Astrocyte (in vitro differentiated cells and primary cell): ENCODE measurements at regions not wholly inside any gene's neighbourhood (a gene's known extent, or its start where the extent isn't known, plus 50 kb on each side); places are given as distances from the start of the nearest gene placed in this dataset.

Experiments
- CTCF ChIP-seq: IDR thresholded peaks from 2 replicates; pipeline ENCODE4 v1.5.1; 2011; ENCODE audit warnings: low read depth, mild to moderate bottlenecking, inconsistent platforms, low read length, moderate library complexity; ENCODE audit not compliant: insufficient read depth
- EZH2 ChIP-seq: IDR thresholded peaks from 2 replicates; pipeline ENCODE4 v1.6.1; 2012; ENCODE audit warnings: mild to moderate bottlenecking, low read length, inconsistent platforms; ENCODE audit not compliant: insufficient read depth

GRCh38 chr5:166245556-166245955 lies 2045.9 kb upstream of the WWC1 start:
- no peak for TF ChIP-seq CTCF
- no peak for TF ChIP-seq EZH2
